ENCODE measurements at regions not wholly inside any gene's neighbourhood (a gene's known extent, or its start where the extent isn't known, plus 50 kb on each side); places are given as distances from the start of the nearest gene placed in this dataset.

GRCh38 chr11:129314371-129314770 is 61.3 kb upstream of the BARX2 start:
- intact Hi-C loops (cut with DNase I; ENCODE audit: low total_unique reads), result no loop called here
- no peaks in the 10 kb centered on the region for H3K36me3 ChIP-seq
- H3K27me3 ChIP-seq, result no peaks in the 10 kb centered on the region
- H3K9me3 ChIP-seq, result no peaks in the 10 kb centered on the region
- DNase-seq (ENCODE audit: low spot score in 2 of 2), result no peak
- no peak overlapping the region for H3K4me3 ChIP-seq
- peaks cover 0 to 13% of the 10 kb centered on the region in 2 donors for H3K4me1 ChIP-seq
- peak overlapping the region; percentile 85 to 86 for H3K27ac ChIP-seq
- TF ChIP-seq POLR2AphosphoS5 (IDR thresholded peaks at IDR 0.05) (no peak), POLR2A (IDR thresholded peaks at IDR 0.05) (no peak)
- TF ChIP-seq, protein P1, sequence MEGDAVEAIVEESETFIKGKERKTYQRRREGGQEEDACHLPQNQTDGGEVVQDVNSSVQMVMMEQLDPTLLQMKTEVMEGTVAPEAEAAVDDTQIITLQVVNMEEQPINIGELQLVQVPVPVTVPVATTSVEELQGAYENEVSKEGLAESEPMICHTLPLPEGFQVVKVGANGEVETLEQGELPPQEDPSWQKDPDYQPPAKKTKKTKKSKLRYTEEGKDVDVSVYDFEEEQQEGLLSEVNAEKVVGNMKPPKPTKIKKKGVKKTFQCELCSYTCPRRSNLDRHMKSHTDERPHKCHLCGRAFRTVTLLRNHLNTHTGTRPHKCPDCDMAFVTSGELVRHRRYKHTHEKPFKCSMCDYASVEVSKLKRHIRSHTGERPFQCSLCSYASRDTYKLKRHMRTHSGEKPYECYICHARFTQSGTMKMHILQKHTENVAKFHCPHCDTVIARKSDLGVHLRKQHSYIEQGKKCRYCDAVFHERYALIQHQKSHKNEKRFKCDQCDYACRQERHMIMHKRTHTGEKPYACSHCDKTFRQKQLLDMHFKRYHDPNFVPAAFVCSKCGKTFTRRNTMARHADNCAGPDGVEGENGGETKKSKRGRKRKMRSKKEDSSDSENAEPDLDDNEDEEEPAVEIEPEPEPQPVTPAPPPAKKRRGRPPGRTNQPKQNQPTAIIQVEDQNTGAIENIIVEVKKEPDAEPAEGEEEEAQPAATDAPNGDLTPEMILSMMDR (IDR thresholded peaks at IDR 0.05), result no peak

GRCh38 chr11:129313541-129314297 is 61.9 kb upstream of the BARX2 start:
- Histone ChIP-seq H3K4me3 (no peak overlapping the region), H3K36me3 (no peaks in the 10 kb centered on the region), H3K9me3 (no peaks in the 10 kb centered on the region), H3K27ac (peak overlapping the region; percentile 85 to 86), H3K4me1 (peaks cover 0 to 13% of the 10 kb centered on the region in 2 donors), H3K27me3 (no peaks in the 10 kb centered on the region)
- intact Hi-C loops (cut with DNase I; ENCODE audit: low total_unique reads), result no loop called here
- peak in 1 of 2 donors; percentile 61 for DNase-seq (ENCODE audit: low spot score in 2 of 2)
- TF ChIP-seq, protein P1 (IDR thresholded peaks at IDR 0.05), result no peak
- no peak for TF ChIP-seq POLR2A (IDR thresholded peaks at IDR 0.05)
- TF ChIP-seq POLR2AphosphoS5 (IDR thresholded peaks at IDR 0.05), result no peak

GRCh38 chr11:129312730-129313503 is 62.7 kb upstream of the BARX2 start:
- intact Hi-C loops (cut with DNase I; ENCODE audit: low total_unique reads), result no loop called here
- peak overlapping the region in 1 of 2 donors; percentile 86 for H3K27ac ChIP-seq
- DNase-seq (ENCODE audit: low spot score in 2 of 2), result no peak
- no peak for TF ChIP-seq POLR2AphosphoS5 (IDR thresholded peaks at IDR 0.05)
- TF ChIP-seq POLR2A (IDR thresholded peaks at IDR 0.05), result no peak
- TF ChIP-seq, protein P1 (IDR thresholded peaks at IDR 0.05), result no peak
- peaks cover 0 to 13% of the 10 kb centered on the region in 2 donors for H3K4me1 ChIP-seq
- H3K36me3 ChIP-seq, result no peaks in the 10 kb centered on the region
- H3K9me3 ChIP-seq, result no peaks in the 10 kb centered on the region
- no peak overlapping the region for H3K4me3 ChIP-seq
- no peaks in the 10 kb centered on the region for H3K27me3 ChIP-seq

GRCh38 chr11:129308241-129308865 is 67.3 kb upstream of the BARX2 start:
- intact Hi-C loops (cut with DNase I; ENCODE audit: low total_unique reads), result no loop called here
- no peak overlapping the region for H3K27ac ChIP-seq
- TF ChIP-seq POLR2AphosphoS5 (IDR thresholded peaks at IDR 0.05), result no peak
- TF ChIP-seq POLR2A (IDR thresholded peaks at IDR 0.05), result no peak
- TF ChIP-seq, protein P1 (IDR thresholded peaks at IDR 0.05), result no peak
- no peaks in the 10 kb centered on the region for H3K27me3 ChIP-seq
- DNase-seq (ENCODE audit: low spot score in 2 of 2), result no peak
- H3K4me3 ChIP-seq, result no peak overlapping the region
- H3K9me3 ChIP-seq, result no peaks in the 10 kb centered on the region
- no peaks in the 10 kb centered on the region for H3K4me1 ChIP-seq
- H3K36me3 ChIP-seq, result no peaks in the 10 kb centered on the region

All from breast epithelium (tissue), 4 donors.